KMS-11 (cell line): ENCODE measurements at regions not wholly inside any gene's neighbourhood (a gene's known extent, or its start where the extent isn't known, plus 50 kb on each side); places are given as distances from the start of the nearest gene placed in this dataset.
"Not testable (repeated sequence)": the region's sequence is repeated elsewhere in the genome, so short reads cannot be mapped to it uniquely, and the experiment has no call there.

Source experiments
- H2AFZ ChIP-seq: fragments of 200-600 bp; sonication (generic); 2 replicates; pipeline ENCODE4 v1.6.1; 2016; ENCODE audit warnings: antibody characterized with exemption, mixed run types, low read depth
- H3K27ac ChIP-seq: fragments of 200-600 bp; sonication (generic); 2 replicates; pipeline ENCODE4 v1.6.1; 2016; ENCODE audit warnings: mild to moderate bottlenecking, mixed run types
- H3K27me3 ChIP-seq: fragments of 200-600 bp; sonication (generic); 2 replicates; pipeline ENCODE4 v1.6.1; 2017; ENCODE audit warnings: mild to moderate bottlenecking, low read depth, mixed run types, moderate library complexity; ENCODE audit not compliant: insufficient read depth
- H3K36me3 ChIP-seq: fragments of 200-600 bp; sonication (generic); 2 replicates; pipeline ENCODE4 v1.6.1; 2017; ENCODE audit warnings: mild to moderate bottlenecking, mixed run types; ENCODE audit not compliant: insufficient read depth
- H3K4me1 ChIP-seq: fragments of 200-600 bp; sonication (generic); 2 replicates; pipeline ENCODE4 v1.6.1; 2016; ENCODE audit warnings: mild to moderate bottlenecking, low read depth, mixed run types; ENCODE audit not compliant: poor library complexity, severe bottlenecking
- H3K4me2 ChIP-seq: fragments of 200-600 bp; sonication (generic); 2 replicates; pipeline ENCODE4 v1.7.0; 2016; ENCODE audit warnings: mild to moderate bottlenecking, mixed run types
- H3K4me3 ChIP-seq: fragments of 200-600 bp; sonication (generic); IDR thresholded peaks from 2 replicates; pipeline ENCODE4 v1.6.1; 2017; ENCODE audit warnings: low read depth, low read length, mixed read lengths; ENCODE audit not compliant: insufficient read depth
- H3K79me2 ChIP-seq: fragments of 200-600 bp; sonication (generic); 2 replicates; pipeline ENCODE4 v1.6.1; 2016; ENCODE audit warnings: low read depth, mixed run types; ENCODE audit not compliant: insufficient read depth
- H3K9ac ChIP-seq: fragments of 200-600 bp; sonication (generic); 2 replicates; pipeline ENCODE4 v1.6.1; 2016; ENCODE audit warnings: mild to moderate bottlenecking, mixed run types
- H4K20me1 ChIP-seq: fragments of 200-600 bp; sonication (generic); 2 replicates; pipeline ENCODE4 v1.6.1; 2016; ENCODE audit warnings: mild to moderate bottlenecking, mixed run types; ENCODE audit not compliant: insufficient read depth
- TF ChIP-seq, protein P1 (sequence below): fragments of 200-600 bp; sonication (generic); conservative IDR thresholded peaks from 2 replicates; pipeline ENCODE4 v1.6.1; 2017; ENCODE audit warnings: low read depth, mild to moderate bottlenecking, antibody characterized with exemption, low read length, moderate library complexity, mixed read lengths

DNA sequence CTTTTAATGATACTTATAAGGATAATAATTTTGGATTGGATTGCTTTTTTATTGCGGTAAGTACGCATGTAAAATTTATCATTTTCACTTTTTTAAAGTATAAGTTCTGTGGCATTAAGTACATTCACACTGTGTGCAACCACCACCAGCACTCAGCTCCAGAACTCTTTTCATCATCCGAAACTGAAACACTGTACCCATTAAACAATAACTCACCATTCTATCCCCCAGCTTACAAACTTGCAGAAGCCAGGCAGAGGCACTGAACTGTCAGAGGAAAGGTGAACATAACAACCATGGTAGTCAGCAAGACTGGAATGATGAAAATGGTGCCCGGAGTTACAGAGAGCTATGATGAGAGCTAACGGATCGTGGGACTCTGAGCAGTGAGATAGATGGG, 465.9 kb downstream of the ADCYAP1 start:
- TF ChIP-seq, protein P1, sequence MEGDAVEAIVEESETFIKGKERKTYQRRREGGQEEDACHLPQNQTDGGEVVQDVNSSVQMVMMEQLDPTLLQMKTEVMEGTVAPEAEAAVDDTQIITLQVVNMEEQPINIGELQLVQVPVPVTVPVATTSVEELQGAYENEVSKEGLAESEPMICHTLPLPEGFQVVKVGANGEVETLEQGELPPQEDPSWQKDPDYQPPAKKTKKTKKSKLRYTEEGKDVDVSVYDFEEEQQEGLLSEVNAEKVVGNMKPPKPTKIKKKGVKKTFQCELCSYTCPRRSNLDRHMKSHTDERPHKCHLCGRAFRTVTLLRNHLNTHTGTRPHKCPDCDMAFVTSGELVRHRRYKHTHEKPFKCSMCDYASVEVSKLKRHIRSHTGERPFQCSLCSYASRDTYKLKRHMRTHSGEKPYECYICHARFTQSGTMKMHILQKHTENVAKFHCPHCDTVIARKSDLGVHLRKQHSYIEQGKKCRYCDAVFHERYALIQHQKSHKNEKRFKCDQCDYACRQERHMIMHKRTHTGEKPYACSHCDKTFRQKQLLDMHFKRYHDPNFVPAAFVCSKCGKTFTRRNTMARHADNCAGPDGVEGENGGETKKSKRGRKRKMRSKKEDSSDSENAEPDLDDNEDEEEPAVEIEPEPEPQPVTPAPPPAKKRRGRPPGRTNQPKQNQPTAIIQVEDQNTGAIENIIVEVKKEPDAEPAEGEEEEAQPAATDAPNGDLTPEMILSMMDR, result no peak
- peak overlapping the region; percentile 69 for H3K4me2 ChIP-seq
- H3K36me3 ChIP-seq, result no peaks in the 10 kb centered on the region
- no peaks in the 10 kb centered on the region for H3K27me3 ChIP-seq
- H3K4me1 ChIP-seq, result peaks cover 18% of the 10 kb centered on the region
- no peaks in the 10 kb centered on the region for H3K79me2 ChIP-seq
- H3K4me3 ChIP-seq, result no peak overlapping the region
- no peak overlapping the region for H3K9ac ChIP-seq
- peak overlapping the region; percentile 38; the same call in 1 of the 2 replicates for H2AFZ ChIP-seq
- no peaks in the 10 kb centered on the region for H4K20me1 ChIP-seq
- H3K27ac ChIP-seq, result no peak overlapping the region

DNA sequence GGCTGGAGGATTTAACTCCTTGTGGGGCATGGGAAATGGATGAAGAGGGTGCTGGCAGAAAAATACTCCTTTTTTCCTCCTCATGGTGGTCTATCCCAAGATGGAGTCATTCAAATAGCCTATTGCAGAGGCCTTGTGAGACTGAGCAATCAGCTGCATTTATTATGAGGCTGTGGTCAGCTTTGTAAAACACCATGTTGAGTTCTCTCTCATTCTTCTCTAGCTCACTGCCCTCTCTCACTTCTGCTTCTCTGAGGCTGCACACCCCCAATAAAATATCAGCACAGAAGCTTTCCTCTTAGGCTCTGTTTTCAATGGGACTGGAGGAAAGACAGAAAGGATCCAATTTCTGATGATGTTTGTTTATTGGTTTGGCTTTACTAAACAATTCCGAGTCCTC, 467.1 kb downstream of the ADCYAP1 start:
- peaks cover 18% of the 10 kb centered on the region for H3K4me1 ChIP-seq
- no peaks in the 10 kb centered on the region for H3K79me2 ChIP-seq
- TF ChIP-seq, protein P1, result no peak
- no peaks in the 10 kb centered on the region for H3K36me3 ChIP-seq
- H2AFZ ChIP-seq, result no peak overlapping the region
- H3K4me3 ChIP-seq, result no peak overlapping the region
- no peaks in the 10 kb centered on the region for H3K27me3 ChIP-seq
- H4K20me1 ChIP-seq, result no peaks in the 10 kb centered on the region
- H3K27ac ChIP-seq, result no peak overlapping the region
- H3K9ac ChIP-seq, result no peak overlapping the region
- H3K4me2 ChIP-seq, result no peak overlapping the region

DNA sequence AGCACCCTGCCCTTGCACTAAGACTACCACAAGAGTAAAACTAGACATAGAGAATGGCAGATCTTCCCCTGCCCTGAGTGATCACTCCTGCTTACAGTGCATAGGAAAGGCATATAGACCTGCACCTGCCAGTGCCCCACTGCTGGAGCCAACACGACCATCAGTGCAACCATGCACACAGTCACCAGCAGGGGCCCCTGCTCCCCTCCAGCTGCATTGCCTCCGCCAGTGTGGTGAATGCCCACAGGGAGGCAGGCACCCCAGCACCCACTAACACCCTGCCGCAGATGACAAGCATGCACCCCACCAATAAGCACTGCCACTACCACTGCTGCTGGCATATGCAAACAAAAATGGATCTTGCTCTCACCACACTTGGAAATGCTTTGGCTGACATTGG, 478.8 kb downstream of the ADCYAP1 start:
- H3K4me2 ChIP-seq, result no peak overlapping the region
- H3K4me3 ChIP-seq, result no peak overlapping the region
- no peaks in the 10 kb centered on the region for H4K20me1 ChIP-seq
- TF ChIP-seq, protein P1, result no peak
- H3K79me2 ChIP-seq, result no peaks in the 10 kb centered on the region
- H3K36me3 ChIP-seq, result no peaks in the 10 kb centered on the region
- H3K4me1 ChIP-seq, result no peaks in the 10 kb centered on the region
- no peak overlapping the region for H2AFZ ChIP-seq
- no peaks in the 10 kb centered on the region for H3K27me3 ChIP-seq
- H3K9ac ChIP-seq, result no peak overlapping the region
- no peak overlapping the region for H3K27ac ChIP-seq

DNA sequence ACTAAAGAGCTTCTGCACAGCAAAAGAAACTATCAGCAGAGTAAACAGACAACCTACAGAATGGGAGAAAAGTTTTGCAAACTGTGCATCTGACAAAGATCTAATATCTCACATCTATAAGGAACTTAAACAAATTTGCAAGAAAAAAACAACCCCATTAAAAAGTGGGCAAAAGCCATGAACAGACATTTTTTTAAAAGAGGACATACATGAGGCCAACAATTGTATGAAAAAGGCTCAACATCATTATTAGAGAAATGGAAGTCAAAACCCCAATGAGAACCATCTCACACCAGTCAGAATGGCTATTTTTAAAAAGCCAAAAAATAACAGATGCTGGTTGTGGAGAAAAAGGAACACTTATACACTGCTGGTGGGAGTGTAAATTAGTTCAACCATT, 483.8 kb downstream of the ADCYAP1 start:
- H3K4me3 ChIP-seq, H3K9ac ChIP-seq, H3K36me3 ChIP-seq, H3K79me2 ChIP-seq, H3K4me2 ChIP-seq, H3K27ac ChIP-seq, H3K27me3 ChIP-seq, H3K4me1 ChIP-seq, H4K20me1 ChIP-seq, H2AFZ ChIP-seq: not testable (repeated sequence)

DNA sequence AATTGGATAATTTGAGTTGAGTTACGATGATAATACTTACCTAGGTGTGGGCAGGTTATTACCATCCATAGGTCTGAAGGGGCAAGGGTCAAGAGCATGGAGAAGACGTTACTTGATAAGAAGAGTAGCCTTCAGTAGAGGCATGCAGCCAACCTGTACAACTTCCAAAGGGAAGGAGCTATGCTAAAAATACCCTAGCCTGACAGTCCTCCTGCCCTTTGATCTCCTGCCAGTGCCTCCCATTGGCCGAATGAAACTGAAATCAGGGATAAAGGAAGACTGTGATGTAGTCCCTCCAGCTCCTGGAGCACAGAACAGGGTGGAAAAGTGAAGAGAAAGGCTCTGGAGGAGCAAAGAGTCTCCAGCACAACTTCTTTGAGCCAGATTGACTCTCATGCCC, 487.4 kb downstream of the ADCYAP1 start:
- Histone ChIP-seq H3K27me3 (no peaks in the 10 kb centered on the region), H3K4me2 (no peak overlapping the region), H4K20me1 (no peaks in the 10 kb centered on the region), H3K4me1 (no peaks in the 10 kb centered on the region), H3K9ac (no peak overlapping the region), H3K79me2 (no peaks in the 10 kb centered on the region), H3K27ac (no peak overlapping the region), H3K36me3 (no peaks in the 10 kb centered on the region), H2AFZ (no peak overlapping the region), H3K4me3 (no peak overlapping the region)
- TF ChIP-seq, protein P1, result no peak
